G401 (cell line): ENCODE measurements at regions not wholly inside any gene's neighbourhood (a gene's known extent, or its start where the extent isn't known, plus 50 kb on each side); places are given as distances from the start of the nearest gene placed in this dataset.

ENCODE experiments used
- DNase-seq: peaks from one replicate; pipeline ENCODE4 v3.0.0-alpha.2; 2015; ENCODE audit warnings: low spot score
- in situ Hi-C: cut with HindIII; loops from 2 replicates; pipeline ENCODE4 v1.10.0; 2016; ENCODE audit warnings: low sequenced_read_pairs, mixed read lengths

GRCh38 chr2:223420048-223420447, 182.1 kb downstream of the SCG2 start:
- in situ Hi-C loops = no loop called here
- DNase-seq = no peak

DNA sequence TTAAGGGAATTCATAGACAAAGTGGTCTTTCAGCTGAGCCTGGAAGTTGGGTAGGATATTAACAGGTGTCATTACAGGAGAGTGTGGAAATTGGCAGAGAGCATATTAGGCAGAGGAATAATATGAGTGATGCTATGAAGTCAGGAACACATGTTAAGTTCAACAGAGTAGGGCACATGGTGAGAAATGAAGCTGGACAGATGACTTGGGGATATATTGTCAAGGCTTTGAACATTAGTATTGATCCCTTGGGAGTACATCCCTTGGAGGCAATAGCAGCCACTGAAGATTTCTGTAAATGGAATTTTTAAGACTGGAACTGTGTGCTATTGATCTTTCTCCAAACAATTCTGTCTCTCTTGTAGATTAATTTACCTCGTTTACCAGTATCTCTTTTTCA, 170.7 kb downstream of the SCG2 start:
- no peak for DNase-seq
- in situ Hi-C loops = no loop called here

GRCh38 chr2:223433461-223433860, 168.7 kb downstream of the SCG2 start:
- no peak for DNase-seq
- in situ Hi-C loops = no loop called here

DNA sequence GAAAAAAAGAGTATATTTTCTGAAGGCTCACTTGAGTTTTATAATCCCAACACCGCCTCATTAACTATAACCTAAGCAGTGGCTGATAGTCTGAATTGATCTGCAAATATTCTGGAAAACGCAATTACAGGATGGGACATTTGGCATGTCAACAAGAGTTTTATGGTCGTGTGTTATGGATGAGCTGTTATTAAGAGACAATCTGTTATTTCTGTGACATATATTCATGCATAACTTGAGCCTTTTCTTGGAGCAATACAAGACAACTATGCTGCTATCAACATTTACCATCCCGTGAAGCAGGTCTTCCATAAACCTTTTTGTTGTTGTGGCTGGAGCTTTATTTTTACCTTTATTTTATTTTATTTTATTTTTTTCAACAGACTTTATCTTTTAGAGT, 164.4 kb downstream of the SCG2 start:
- in situ Hi-C loops = no loop called here
- no peak for DNase-seq

- no peak for DNase-seq
- in situ Hi-C loops = no loop called here
Observed at GRCh38 chr2:223439184-223439583, 163.0 kb downstream of the SCG2 start.

DNA sequence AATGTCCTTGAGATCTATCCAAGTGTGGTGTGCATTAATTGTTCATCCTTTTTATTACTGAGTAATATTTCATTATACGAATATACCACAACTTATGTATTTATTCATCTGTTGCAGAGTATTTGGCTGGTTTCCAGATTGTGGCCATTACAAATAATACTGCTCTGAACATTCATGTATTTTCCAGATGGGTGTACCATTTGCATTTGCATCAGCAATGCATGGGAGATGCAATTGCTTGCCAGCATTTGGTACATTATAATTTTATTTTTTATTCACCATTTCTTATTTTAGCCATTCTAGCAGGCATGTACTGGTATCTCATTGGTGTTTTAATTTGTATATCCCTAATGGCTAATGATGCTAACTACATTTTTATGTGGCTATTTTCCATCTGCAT, 162.4 kb downstream of the SCG2 start:
- in situ Hi-C loops = no loop called here
- DNase-seq = no peak

GRCh38 chr2:223442847-223443246, 159.3 kb downstream of the SCG2 start:
- no peak for DNase-seq
- in situ Hi-C loops = no loop called here

DNA sequence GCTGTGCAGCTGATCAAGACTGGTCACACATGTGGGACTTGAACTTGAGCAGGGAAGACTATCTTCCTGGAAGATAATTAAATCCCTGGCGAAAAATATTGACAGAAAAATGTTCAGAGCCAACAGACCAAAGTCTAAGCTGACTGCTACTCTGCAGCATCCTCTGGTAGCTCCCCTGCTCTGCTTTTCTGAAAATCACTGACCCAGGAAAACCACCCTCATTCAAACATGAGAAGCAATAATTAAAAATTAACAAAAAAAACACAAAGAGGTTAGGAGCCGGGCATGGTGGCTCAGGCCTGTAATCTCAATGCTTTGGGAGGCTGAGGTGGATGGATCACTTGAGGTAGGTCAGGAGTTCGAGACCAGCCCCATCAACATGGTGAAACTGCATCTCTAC, 151.9 kb downstream of the SCG2 start:
- in situ Hi-C loops = no loop called here
- no peak for DNase-seq

DNA sequence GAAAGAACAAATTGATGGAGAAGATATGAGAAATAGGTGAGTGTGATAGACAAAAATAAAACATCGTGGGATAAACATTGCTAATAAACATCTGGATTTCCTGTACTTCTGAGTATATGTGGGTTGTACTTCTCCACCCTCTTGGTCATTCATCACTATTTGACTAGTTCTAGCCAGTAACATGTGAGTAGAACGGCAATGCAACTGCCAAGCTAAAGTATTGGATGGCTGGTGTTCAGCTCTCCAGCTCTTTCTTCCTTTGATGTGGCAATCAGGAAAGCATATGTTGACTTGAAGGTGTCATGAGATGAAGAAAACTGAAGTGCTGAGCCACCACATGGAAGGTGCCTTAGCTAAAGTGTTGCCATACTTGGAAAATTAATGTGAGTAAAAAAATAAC, 144.9 kb downstream of the SCG2 start:
- no peak for DNase-seq
- in situ Hi-C loops = no loop called here

DNA sequence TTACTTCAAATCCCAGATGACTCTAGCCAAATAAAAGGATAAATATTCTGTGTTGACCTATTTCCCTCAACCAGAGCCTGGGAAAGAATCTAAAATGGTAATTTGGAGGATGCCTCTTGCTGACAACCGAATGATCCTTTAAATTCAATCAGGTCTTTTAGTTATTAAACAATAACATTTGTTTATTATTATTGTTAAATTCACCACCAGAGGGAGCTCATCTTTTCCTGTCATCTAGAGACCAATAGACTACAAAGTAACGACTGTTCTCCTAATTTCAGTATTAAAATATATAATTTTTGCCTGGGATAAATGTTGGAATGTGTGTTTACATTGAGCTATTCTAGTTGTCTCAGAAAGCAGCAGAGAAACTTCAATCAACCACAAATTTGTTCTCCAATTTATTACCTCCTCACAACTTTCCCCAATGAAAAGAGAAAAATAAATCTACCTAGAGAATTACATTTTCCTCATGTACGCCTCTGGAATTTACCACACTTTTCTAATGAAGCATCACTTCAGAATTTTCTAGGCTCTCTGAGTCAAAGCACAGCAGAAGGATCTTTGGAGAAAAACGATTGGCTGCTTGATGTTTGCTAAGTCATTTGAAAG, 142.7 kb downstream of the SCG2 start:
- in situ Hi-C loops = no loop called here
- DNase-seq = peak; percentile 14

GRCh38 chr2:223460209-223460608, 142.0 kb downstream of the SCG2 start:
- in situ Hi-C loops = no loop called here
- DNase-seq = no peak

DNA sequence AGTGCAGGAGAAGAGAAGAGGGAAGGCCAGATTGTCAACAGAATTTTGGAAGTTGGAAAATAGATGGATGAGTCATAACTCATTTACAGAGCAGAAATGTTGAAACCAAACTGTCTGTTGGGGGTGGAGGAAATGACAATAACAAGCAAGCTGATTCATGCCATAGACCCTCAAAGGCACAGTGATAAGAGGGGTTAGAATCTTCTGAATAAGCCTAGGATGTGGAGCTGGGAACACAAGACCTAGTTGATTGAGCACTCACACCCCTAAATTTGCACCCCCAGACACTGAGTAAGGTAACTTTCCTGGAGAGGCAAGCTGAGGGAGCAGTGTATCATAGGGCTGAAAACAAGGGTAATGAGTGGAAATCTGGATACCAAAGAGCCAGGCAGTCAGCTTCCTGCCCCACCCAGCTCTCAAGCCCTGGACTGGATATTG, 141.4 kb downstream of the SCG2 start:
- DNase-seq = no peak
- in situ Hi-C loops = no loop called here

- no peak for DNase-seq
- in situ Hi-C loops = no loop called here
Observed at GRCh38 chr2:223464071-223464470, 138.1 kb downstream of the SCG2 start.

DNA sequence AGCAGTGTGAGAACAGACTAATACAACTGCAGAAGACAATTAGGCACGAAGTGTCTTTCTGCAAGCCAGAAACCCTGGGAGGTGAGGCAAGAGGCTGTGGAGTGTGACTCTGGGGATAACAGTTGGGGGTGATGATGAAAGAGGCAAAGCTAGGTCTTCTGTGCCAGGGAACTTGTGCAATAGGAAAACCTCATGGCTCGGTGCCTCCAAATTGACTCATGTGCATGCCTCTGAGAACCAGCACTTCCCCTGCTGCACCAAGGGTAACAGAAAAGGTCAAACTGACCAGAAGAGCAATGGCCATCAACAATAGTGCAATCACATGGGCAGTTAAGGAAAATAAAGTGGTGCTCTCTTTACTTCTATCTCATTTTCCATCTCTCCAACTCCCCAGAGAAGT, 136.4 kb downstream of the SCG2 start:
- DNase-seq = no peak
- in situ Hi-C loops = no loop called here

- in situ Hi-C loops = no loop called here
- no peak for DNase-seq
Observed at GRCh38 chr2:223467196-223467595, 135.0 kb downstream of the SCG2 start.

DNA sequence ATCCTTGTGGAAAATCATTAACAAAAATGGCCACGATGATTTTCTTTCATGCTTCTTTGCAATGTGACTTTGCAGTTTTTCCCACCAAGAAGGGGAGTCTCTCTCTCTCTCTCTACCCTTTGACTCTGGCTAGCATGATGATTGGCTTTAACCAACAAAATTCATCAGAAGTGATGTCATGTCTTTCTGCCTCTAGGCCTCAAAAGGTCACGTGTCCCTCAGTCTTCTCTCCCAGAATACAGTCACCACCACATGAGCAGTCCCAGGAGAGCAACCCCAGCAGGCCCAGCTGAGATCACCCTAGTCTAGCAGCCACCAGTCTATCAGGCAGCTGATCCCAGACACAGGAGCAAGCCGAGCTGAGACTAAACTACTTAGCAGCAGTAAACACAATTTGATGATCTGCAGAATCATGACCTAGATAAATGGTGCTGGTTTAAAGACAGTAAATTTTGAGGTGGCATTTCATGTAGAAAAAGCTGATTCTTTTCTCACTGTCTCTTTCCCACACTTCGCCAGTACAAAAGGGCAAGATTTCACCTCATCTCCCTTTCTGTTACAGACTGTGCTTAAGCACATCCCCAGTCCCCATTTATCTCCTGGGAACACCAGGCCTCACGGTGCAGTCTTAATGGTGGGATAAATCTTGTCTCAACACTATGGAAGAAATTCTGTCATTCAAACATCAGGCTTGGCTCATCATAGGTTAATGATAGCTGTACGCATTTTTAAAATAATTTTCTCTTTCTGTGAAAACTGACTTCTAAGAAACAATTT, 132.7 kb downstream of the SCG2 start:
- in situ Hi-C loops = no loop called here
- DNase-seq = no peak

DNA sequence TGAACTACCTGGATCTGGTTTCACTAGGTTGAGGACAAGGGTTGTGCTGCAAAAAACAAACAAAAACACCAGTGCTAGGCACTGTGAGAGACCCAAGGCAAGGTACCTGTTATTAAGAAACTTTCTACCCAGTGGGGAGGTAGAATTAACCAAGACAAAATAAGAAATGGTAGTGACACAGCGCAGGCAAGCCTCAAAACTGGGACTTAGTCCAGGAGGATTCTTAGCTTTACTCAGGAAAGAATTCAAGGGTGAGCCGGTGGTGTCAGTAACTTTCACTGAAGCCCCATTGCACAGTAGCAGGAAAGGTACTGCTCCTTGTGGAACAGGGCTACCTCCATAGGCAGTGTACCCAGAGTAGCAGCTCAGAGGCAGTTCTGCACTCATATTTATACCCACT, 131.6 kb downstream of the SCG2 start:
- in situ Hi-C loops = no loop called here
- no peak for DNase-seq

DNA sequence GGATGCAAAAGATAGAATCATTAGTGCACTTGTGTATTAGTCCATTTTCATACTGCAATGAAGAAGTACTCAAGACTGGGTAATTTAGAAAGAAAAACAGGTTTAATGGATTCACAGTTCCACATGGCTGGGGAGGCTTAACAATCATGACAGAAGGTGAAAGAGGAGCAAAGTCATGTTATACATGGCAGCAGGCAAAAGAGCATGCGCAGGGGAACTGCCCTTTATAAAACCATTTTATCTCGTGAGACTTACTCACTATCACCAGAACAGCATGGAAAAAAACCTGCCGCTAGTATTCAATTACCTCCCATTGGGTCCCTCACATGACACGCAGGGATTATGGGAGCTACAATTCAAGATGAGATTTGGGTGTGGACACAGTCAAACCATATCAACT, 129.4 kb downstream of the SCG2 start:
- DNase-seq = no peak

GRCh38 chr2:223474893-223475292, 127.3 kb downstream of the SCG2 start:
- in situ Hi-C loops = no loop called here

More for the DNA sequence above, 129.4 kb downstream of the SCG2 start:
- in situ Hi-C loops = no loop called here

GRCh38 chr2:223475901-223476300, 126.3 kb downstream of the SCG2 start:
- in situ Hi-C loops = no loop called here
- no peak for DNase-seq

More at GRCh38 chr2:223474893-223475292, 127.3 kb downstream of the SCG2 start:
- no peak for DNase-seq

DNA sequence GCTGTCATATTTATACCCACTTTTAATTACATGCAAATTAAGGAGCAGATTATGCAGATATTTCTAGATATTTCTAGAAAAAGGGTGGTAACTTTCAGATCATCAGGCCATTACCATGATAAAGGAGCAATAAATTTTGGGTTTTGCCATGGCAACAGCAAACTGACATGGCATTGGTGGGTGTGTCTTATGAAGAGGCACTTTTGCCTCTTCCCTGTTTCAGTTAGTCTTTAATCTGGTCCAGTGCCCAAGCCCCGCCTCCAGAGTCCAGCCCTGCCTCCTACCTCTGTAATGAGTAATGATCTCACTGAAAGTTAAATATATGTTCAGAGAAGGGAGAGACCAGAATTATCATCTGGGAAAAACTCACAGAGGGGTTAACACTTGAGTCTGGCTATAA, 124.8 kb downstream of the SCG2 start:
- DNase-seq = no peak
- in situ Hi-C loops = no loop called here
